HG03457 (cell line): ENCODE measurements at regions not wholly inside any gene's neighbourhood (a gene's known extent, or its start where the extent isn't known, plus 50 kb on each side); places are given as distances from the start of the nearest gene placed in this dataset.

Experiments used
- ATAC-seq: cut with Tn5 transposase; IDR thresholded peaks from one replicate; pipeline ENCODE4 v1.9.1; 2021; ENCODE audit warnings: moderate number of reproducible peaks; ENCODE audit not compliant: unreplicated experiment

GRCh38 chr17:71301063-71301462, 819.8 kb upstream of the SOX9 start:
- ATAC-seq = no peak

GRCh38 chr17:71302721-71303549, 817.9 kb upstream of the SOX9 start:
- no peak for ATAC-seq

GRCh38 chr17:71304498-71305158, 816.2 kb upstream of the SOX9 start:
- ATAC-seq = no peak

DNA sequence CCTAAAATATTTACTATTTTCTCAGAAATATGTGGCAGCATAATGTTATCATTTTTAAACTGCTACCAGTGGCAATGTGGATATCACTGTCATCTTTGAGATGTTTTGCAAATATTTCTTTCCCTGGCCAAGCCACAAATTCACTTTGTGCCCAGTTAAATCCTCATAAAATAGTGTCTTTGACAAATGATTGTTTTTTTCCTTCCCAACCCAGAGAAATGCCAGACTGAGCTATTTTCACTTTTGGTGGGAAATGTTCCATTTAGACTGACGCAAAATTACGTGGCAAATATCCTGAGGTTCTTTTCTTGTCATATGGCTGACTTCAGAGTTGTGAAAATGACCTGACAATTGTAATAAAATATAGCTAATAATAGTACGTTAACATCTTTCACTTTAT, 807.0 kb upstream of the SOX9 start:
- ATAC-seq = no peak

GRCh38 chr17:71315568-71315967, 805.3 kb upstream of the SOX9 start:
- no peak for ATAC-seq

- no peak for ATAC-seq
Measured at GRCh38 chr17:71316176-71316897, 804.5 kb upstream of the SOX9 start.

- ATAC-seq = no peak
Measured at GRCh38 chr17:71320009-71320796, 800.6 kb upstream of the SOX9 start.

DNA sequence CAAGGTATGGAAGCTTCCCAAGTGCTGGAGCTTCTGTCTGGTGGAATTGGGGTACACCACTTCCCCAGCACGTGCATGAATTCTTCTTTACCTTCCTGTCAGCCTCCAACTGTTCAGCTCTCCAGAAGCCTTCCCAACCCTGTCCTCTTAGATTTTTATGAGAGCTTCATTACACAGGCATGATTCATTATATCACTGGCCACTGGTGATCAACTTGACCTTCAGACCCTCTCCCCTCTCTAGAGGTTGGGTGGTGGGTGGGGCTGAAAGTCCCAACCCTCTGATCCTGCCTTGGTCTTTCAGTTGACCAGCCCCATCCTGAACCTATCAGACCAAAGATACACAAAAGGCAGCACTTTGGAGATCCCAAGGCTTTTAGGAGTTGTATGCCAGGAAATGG, 795.7 kb upstream of the SOX9 start:
- no peak for ATAC-seq

DNA sequence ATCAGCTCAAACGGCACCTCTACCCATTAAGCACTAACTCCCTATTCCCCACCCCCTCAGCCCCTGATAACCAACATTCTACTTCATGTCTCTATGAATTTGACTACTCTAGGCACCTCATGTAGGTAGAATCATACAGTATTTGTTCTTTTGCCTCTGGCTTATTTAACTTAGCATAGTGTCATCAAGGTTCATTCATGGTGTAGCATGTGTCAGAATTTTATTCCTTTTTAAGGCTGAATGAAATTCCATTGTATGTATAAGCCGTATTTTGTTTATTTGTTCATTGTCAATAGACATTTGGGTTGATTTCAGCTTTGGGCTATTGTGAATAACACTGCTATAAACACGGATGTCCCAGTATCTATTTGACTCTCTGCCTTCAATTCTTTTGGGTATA, 794.9 kb upstream of the SOX9 start:
- no peak for ATAC-seq

GRCh38 chr17:71327376-71328059, 793.3 kb upstream of the SOX9 start:
- ATAC-seq = no peak

- ATAC-seq = no peak
Measured at GRCh38 chr17:71329310-71330098, 791.3 kb upstream of the SOX9 start.

DNA sequence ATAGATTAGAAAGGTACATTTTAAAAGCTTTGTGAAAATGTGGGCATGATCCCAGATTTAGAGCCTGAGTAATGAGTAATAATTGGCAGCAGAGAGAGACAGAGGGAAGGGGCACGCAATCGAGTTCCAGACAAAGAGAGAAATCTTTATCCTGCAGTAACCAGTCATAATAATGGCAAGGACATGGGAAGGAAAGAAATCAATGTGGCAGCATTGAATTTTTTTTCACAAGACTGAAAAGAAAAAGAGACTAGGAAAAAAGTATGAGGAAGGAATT, 790.8 kb upstream of the SOX9 start:
- no peak for ATAC-seq

DNA sequence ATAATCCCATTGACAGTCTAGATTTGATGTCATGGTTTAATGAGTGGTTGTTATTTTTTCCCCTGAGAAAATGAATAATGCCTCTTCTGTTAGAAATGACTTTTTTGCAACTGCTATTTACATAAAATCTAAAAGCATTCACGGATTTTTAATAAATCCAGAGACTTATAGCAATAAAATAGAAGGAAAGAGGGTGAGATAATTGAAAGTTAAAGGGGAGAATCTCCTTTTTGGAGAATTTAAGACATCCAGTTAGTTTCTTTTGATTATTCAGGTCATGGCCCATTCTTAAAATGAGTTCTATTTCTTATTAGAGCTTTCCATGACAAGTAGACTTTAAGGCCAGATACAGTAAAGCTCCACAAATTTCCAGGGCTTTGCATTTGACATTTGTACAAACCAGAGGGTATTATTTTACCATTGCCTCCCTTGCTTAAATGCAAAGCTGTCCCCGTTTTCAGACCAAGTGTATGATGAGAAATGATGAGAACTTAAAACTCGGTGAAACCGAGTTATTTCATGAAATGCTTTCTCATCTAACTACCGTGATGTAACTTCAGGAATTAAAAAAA, 789.0 kb upstream of the SOX9 start:
- ATAC-seq = no peak

DNA sequence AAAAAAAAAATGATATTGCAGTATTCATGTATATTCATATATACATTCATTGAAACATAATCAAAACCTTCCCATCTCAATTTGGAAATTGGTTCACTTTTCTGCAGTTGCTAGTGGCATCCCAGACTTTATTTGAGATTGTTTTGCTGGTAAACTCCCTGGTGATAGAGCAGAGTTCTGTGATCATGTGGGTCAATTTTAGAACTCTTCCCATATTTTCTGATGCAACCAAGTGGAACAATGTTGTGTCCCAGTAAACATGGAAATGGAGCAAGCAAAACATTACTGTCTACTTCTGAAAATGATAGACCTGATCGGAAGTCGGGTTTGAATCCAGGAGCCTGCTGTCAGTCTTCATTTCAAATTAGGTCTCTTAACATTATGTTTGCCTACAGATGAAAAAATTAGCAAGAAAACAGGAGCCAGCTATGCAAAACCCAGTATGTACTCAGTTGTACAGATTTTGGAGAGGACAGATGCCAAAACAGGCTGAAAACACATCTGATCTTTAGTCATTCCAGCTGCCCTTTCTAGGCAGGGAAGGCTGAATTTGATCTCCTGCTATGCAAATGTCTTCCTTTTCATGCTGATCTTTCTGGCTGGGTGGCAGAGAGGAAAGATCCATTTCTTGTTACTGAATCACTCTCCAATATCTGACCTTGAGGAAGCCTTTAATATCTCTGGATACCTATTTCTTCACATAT, 786.6 kb upstream of the SOX9 start:
- no peak for ATAC-seq

- ATAC-seq = no peak
Measured at GRCh38 chr17:71335212-71335611, 785.6 kb upstream of the SOX9 start.

DNA sequence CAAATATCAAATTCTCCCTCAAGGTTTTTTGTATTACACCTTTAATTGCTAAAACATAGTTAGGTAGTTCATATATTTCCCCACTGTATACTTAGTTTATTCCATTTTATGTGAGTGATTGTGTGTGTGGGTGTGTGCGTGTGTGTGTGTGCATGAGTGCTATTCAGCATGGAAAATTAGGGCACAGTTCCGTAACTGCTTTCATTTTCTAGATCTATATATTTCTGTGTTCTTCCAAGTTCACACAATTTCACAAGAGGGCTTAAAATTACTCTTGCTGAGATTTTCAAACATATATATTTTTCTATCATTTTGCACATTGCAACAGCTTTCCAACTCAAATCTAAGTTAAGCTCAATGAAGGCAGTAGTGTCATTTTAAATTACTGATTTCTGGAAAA, 782.9 kb upstream of the SOX9 start:
- no peak for ATAC-seq

DNA sequence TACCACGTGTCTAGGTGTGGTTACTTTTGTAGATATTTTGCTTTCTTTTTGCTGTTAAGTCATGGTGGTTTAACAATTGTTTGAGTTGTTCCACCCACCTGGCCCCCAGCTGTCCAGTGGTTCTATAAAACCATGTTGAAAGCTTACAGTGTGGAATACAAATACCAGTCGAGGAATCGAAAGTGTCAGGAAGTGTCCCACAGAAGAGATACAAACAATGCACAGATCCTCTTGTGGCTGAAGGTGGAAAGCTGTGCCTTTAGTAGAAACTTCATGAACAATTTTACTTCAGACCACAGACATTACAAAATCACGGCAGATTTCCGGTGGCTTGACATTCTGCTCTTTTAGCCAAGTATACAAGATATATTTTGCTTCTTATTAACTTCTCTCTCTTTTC, 782.4 kb upstream of the SOX9 start:
- ATAC-seq = no peak

DNA sequence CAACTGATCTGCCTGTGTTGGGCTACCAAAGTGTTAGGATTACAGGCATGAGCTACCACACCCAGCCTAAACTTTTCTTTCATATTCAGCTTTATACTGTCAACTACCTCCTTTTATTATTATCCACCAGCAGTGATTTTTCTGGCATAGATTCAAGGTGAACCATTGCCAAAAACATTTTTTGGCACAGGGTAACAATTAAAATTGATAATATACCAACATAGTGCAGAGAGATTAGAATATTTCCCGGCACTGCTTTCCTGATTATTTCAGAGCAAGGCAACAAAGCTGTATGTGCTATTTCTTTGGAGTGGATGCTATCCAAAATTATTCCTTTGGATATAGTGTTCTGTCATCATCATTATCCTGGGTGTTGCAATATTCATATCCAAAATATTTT, 781.6 kb upstream of the SOX9 start:
- ATAC-seq = no peak

GRCh38 chr17:71342737-71343136, 778.1 kb upstream of the SOX9 start:
- no peak for ATAC-seq
